Thyroid gland (tissue), 4 donors: ENCODE measurements at regions not wholly inside any gene's neighbourhood (a gene's known extent, or its start where the extent isn't known, plus 50 kb on each side); places are given as distances from the start of the nearest gene placed in this dataset.

Source experiments
- CTCF ChIP-seq, 6 experiments: fragments of 200-600 bp in 3 of 6; fragments of 450-650 bp in 3 of 6; sonication (generic) in 3 of 6; IDR thresholded peaks; one replicate each; pipeline ENCODE4 v1.5.1; 2016 to 2019; ENCODE audit warnings: antibody characterized with exemption in 6 of 6, mild to moderate bottlenecking in 2 of 6, inconsistent platforms in 1 of 6, moderate library complexity in 1 of 6
- POLR2A ChIP-seq, 2 donors: fragments of 450-650 bp; IDR thresholded peaks; one replicate each; pipeline ENCODE4 v1.6.1; 2017; ENCODE audit warnings: antibody characterized with exemption in 2 of 2, mild to moderate bottlenecking in 2 of 2, moderate library complexity in 1 of 2

- TF ChIP-seq POLR2A (IDR thresholded peaks at IDR 0.05) (no peak), CTCF (IDR thresholded peaks at IDR 0.05) (no peak)
Observed at GRCh38 chr18:51569561-51569960, 372.1 kb upstream of the MEX3C start.
